ENCODE measurements at regions not wholly inside any gene's neighbourhood (a gene's known extent, or its start where the extent isn't known, plus 50 kb on each side); places are given as distances from the start of the nearest gene placed in this dataset.
A peak's percentile ranks its signal among the peaks of the same experiment; 100 is the strongest.

- Histone ChIP-seq H3K4me1 (ENCODE audit: control insufficient read depth in 5 of 5, insufficient read depth in 5 of 5, low read length in 5 of 5) (peaks cover 0 to 3% (median 0%) of the 10 kb centered on the region in 5 donors), H3K36me3 (ENCODE audit: control insufficient read depth in 4 of 4, insufficient read depth in 4 of 4, low read length in 4 of 4) (no peaks in the 10 kb centered on the region), H3K27me3 (ENCODE audit: control insufficient read depth in 3 of 3, insufficient read depth in 3 of 3, low read length in 2 of 3) (no peaks in the 10 kb centered on the region), H3K9ac (ENCODE audit: insufficient read depth in 1 of 2, low read length in 2 of 2) (no peak overlapping the region), H3K9me3 (ENCODE audit: control insufficient read depth in 4 of 4, insufficient read depth in 3 of 4, low read length in 3 of 4) (no peaks in the 10 kb centered on the region), H3K27ac (ENCODE audit: low read depth in 1 of 2, low read length in 1 of 2) (no peak overlapping the region), H3K4me3 (no peak overlapping the region)
- DNase-seq (peak in 1 of 3 donors; percentile 10), ATAC-seq (ENCODE audit: insufficient read depth, low FRiP score) (no peak)
- TF ChIP-seq CTCF (IDR thresholded peaks at IDR 0.05; ENCODE audit: control extremely low read depth, extremely low read depth): no peak
- 71 to 72% methylated on average over 4 of the region's 4 CpGs for WGBS, 2 donors
Observed at GRCh38 chr3:191959876-191960413, 499.0 kb downstream of the PYDC2 start.

GRCh38 chr3:191961022-191961421 is 500.1 kb downstream of the PYDC2 start:
- Histone ChIP-seq H3K36me3 (ENCODE audit: control insufficient read depth in 4 of 4, insufficient read depth in 4 of 4, low read length in 4 of 4) (no peaks in the 10 kb centered on the region), H3K4me3 (no peak overlapping the region), H3K9ac (ENCODE audit: insufficient read depth in 1 of 2, low read length in 2 of 2) (no peak overlapping the region), H3K9me3 (ENCODE audit: control insufficient read depth in 4 of 4, insufficient read depth in 3 of 4, low read length in 3 of 4) (no peaks in the 10 kb centered on the region), H3K4me1 (ENCODE audit: control insufficient read depth in 5 of 5, insufficient read depth in 5 of 5, low read length in 5 of 5) (peaks cover 0 to 3% (median 0%) of the 10 kb centered on the region in 5 donors), H3K27ac (ENCODE audit: low read depth in 1 of 2, low read length in 1 of 2) (no peak overlapping the region), H3K27me3 (ENCODE audit: control insufficient read depth in 3 of 3, insufficient read depth in 3 of 3, low read length in 2 of 3) (no peaks in the 10 kb centered on the region)
- WGBS, 2 donors: 56 to 63% methylated on average over 5 of the region's 5 CpGs
- ATAC-seq (ENCODE audit: insufficient read depth, low FRiP score) (no peak), DNase-seq (no peak)
- TF ChIP-seq CTCF (IDR thresholded peaks at IDR 0.05; ENCODE audit: control extremely low read depth, extremely low read depth): no peak

- Histone ChIP-seq H3K9ac (ENCODE audit: insufficient read depth in 1 of 2, low read length in 2 of 2) (no peak overlapping the region), H3K36me3 (ENCODE audit: control insufficient read depth in 4 of 4, insufficient read depth in 4 of 4, low read length in 4 of 4) (no peaks in the 10 kb centered on the region), H3K27ac (ENCODE audit: low read depth in 1 of 2, low read length in 1 of 2) (no peak overlapping the region), H3K4me1 (ENCODE audit: control insufficient read depth in 5 of 5, insufficient read depth in 5 of 5, low read length in 5 of 5) (peaks cover 0 to 3% (median 0%) of the 10 kb centered on the region in 5 donors), H3K4me3 (no peak overlapping the region), H3K9me3 (ENCODE audit: control insufficient read depth in 4 of 4, insufficient read depth in 3 of 4, low read length in 3 of 4) (no peaks in the 10 kb centered on the region), H3K27me3 (ENCODE audit: control insufficient read depth in 3 of 3, insufficient read depth in 3 of 3, low read length in 2 of 3) (no peaks in the 10 kb centered on the region)
- DNase-seq (no peak), ATAC-seq (ENCODE audit: insufficient read depth, low FRiP score) (no peak)
- no peak for TF ChIP-seq CTCF (IDR thresholded peaks at IDR 0.05; ENCODE audit: control extremely low read depth, extremely low read depth)
Observed at GRCh38 chr3:191961529-191961928, 500.6 kb downstream of the PYDC2 start.

- Histone ChIP-seq H3K27ac (ENCODE audit: low read depth in 1 of 2, low read length in 1 of 2) (no peak overlapping the region), H3K4me1 (ENCODE audit: control insufficient read depth in 5 of 5, insufficient read depth in 5 of 5, low read length in 5 of 5) (peaks cover 0 to 3% (median 0%) of the 10 kb centered on the region in 5 donors), H3K9me3 (ENCODE audit: control insufficient read depth in 4 of 4, insufficient read depth in 3 of 4, low read length in 3 of 4) (no peaks in the 10 kb centered on the region), H3K27me3 (ENCODE audit: control insufficient read depth in 3 of 3, insufficient read depth in 3 of 3, low read length in 2 of 3) (no peaks in the 10 kb centered on the region), H3K36me3 (ENCODE audit: control insufficient read depth in 4 of 4, insufficient read depth in 4 of 4, low read length in 4 of 4) (no peaks in the 10 kb centered on the region), H3K4me3 (no peak overlapping the region), H3K9ac (ENCODE audit: insufficient read depth in 1 of 2, low read length in 2 of 2) (no peak overlapping the region)
- WGBS, 2 donors: 64 to 78% methylated on average over 1 of the region's 1 CpG
- no peak for TF ChIP-seq CTCF (IDR thresholded peaks at IDR 0.05; ENCODE audit: control extremely low read depth, extremely low read depth)
- ATAC-seq (ENCODE audit: insufficient read depth, low FRiP score) (no peak), DNase-seq (no peak)
Observed at GRCh38 chr3:191962324-191962723, 501.4 kb downstream of the PYDC2 start.
